Smooth muscle cell (in vitro differentiated cells): ENCODE measurements at regions not wholly inside any gene's neighbourhood (a gene's known extent, or its start where the extent isn't known, plus 50 kb on each side); places are given as distances from the start of the nearest gene placed in this dataset.

Experiments
- DNase-seq: peaks from one replicate; lab custom pipeline; 2025; ENCODE audit not compliant: unreplicated experiment; lab: John Stamatoyannopoulos, UW
- H2AFZ ChIP-seq: fragments of 200-600 bp; sonication (generic); 2 replicates; pipeline ENCODE4 v1.6.0; 2016; ENCODE audit warnings: antibody characterized with exemption, low read depth, mild to moderate bottlenecking
- H3F3A ChIP-seq: fragments of 200-600 bp; sonication (generic); 2 replicates; pipeline ENCODE4 v1.6.0; 2017; ENCODE audit warnings: antibody characterized with exemption, low read depth
- H3K27ac ChIP-seq: fragments of 200-600 bp; sonication (generic); 2 replicates; pipeline ENCODE4 v1.5.1; 2016; ENCODE audit warnings: low read depth, mild to moderate bottlenecking
- H3K27me3 ChIP-seq: fragments of 200-600 bp; sonication (generic); 2 replicates; pipeline ENCODE4 v1.6.1; 2016; ENCODE audit warnings: low read depth, mild to moderate bottlenecking
- H3K36me3 ChIP-seq: fragments of 200-600 bp; sonication (generic); 2 replicates; pipeline ENCODE4 v1.5.1; 2016; ENCODE audit warnings: low read depth
- H3K4me1 ChIP-seq: fragments of 200-600 bp; sonication (generic); 2 replicates; pipeline ENCODE4 v1.5.1; 2016; ENCODE audit warnings: low read depth
- H3K4me2 ChIP-seq: fragments of 200-600 bp; sonication (generic); 2 replicates; pipeline ENCODE4 v1.6.0; 2016; ENCODE audit warnings: mild to moderate bottlenecking
- H3K4me3 ChIP-seq: fragments of 200-600 bp; sonication (generic); 2 replicates; pipeline ENCODE4 v1.5.1; 2016; ENCODE audit warnings: mild to moderate bottlenecking
- H3K79me2 ChIP-seq: fragments of 200-600 bp; sonication (generic); 2 replicates; pipeline ENCODE4 v1.6.0; 2016; ENCODE audit warnings: low read depth, mild to moderate bottlenecking
- H3K9ac ChIP-seq: fragments of 200-600 bp; sonication (generic); 2 replicates; pipeline ENCODE4 v1.6.0; 2016; ENCODE audit warnings: low read depth
- H3K9me3 ChIP-seq: fragments of 200-600 bp; sonication (generic); replicated peaks from 2 replicates; pipeline ENCODE4 v1.5.1; 2016; ENCODE audit warnings: low read depth
- H4K20me1 ChIP-seq: fragments of 200-600 bp; sonication (generic); 2 replicates; pipeline ENCODE4 v1.6.0; 2016; ENCODE audit warnings: low read depth
- CTCF ChIP-seq: fragments of 200-600 bp; sonication (generic); IDR thresholded peaks from 2 replicates; pipeline ENCODE4 v1.5.1; 2017; ENCODE audit warnings: borderline replicate concordance, mild to moderate bottlenecking, antibody characterized with exemption; ENCODE audit not compliant: insufficient read depth, poor library complexity, severe bottlenecking
- WGBS: methylation state at CpG from one replicate; pipeline ENCODE4 v1.1.7; 2016; ENCODE audit warnings: low lambda C conversion rate; 5-methylcytosine and 5-hydroxymethylcytosine counted together

GRCh38 chr5:124650147-124650561 lies 96.3 kb downstream of the ZNF608 start:
- Histone ChIP-seq H3K27ac (peak overlapping the region; percentile 75), H3K4me3 (no peak overlapping the region), H3K36me3 (no peaks in the 10 kb centered on the region), H3K9me3 (no peaks in the 10 kb centered on the region), H3K9ac (no peak overlapping the region), H3K4me2 (peak overlapping the region; percentile 91), H2AFZ (no peak overlapping the region), H3F3A (peaks cover 20% of the 10 kb centered on the region), H3K4me1 (peaks cover 47% of the 10 kb centered on the region), H3K27me3 (no peaks in the 10 kb centered on the region), H4K20me1 (peaks cover 7% of the 10 kb centered on the region), H3K79me2 (peaks cover 11% of the 10 kb centered on the region)
- DNase-seq, result no peak
- no peak for TF ChIP-seq CTCF
- 15% methylated on average over 4 of the region's 4 CpGs for WGBS

- no peak for TF ChIP-seq CTCF
- Histone ChIP-seq H3F3A (peaks cover 17% of the 10 kb centered on the region), H3K9ac (no peak overlapping the region), H3K36me3 (no peaks in the 10 kb centered on the region), H4K20me1 (peaks cover 2% of the 10 kb centered on the region), H3K9me3 (no peaks in the 10 kb centered on the region), H3K4me2 (peak overlapping the region; percentile 91), H2AFZ (no peak overlapping the region), H3K4me3 (no peak overlapping the region), H3K27ac (peak overlapping the region; percentile 75), H3K79me2 (peaks cover 6% of the 10 kb centered on the region), H3K4me1 (peaks cover 50% of the 10 kb centered on the region), H3K27me3 (no peaks in the 10 kb centered on the region)
- no peak for DNase-seq
- 36% methylated on average over 11 of the region's 11 CpGs for WGBS
Observed at GRCh38 chr5:124649491-124650146, 96.8 kb downstream of the ZNF608 start.

- no peak for TF ChIP-seq CTCF
- Histone ChIP-seq H2AFZ (no peak overlapping the region), H3K27ac (peak overlapping the region; percentile 64), H4K20me1 (peaks cover 2% of the 10 kb centered on the region), H3K79me2 (peaks cover 6% of the 10 kb centered on the region), H3K4me3 (no peak overlapping the region), H3K4me2 (peak overlapping the region; percentile 91), H3F3A (peaks cover 20% of the 10 kb centered on the region), H3K27me3 (no peaks in the 10 kb centered on the region), H3K36me3 (no peaks in the 10 kb centered on the region), H3K9me3 (no peaks in the 10 kb centered on the region), H3K9ac (no peak overlapping the region), H3K4me1 (peaks cover 56% of the 10 kb centered on the region)
- WGBS, result 73% methylated on average over 9 of the region's 9 CpGs
- DNase-seq, result no peak
Observed at GRCh38 chr5:124648902-124649467, 97.5 kb downstream of the ZNF608 start.

GRCh38 chr5:124647352-124647751 lies 99.1 kb downstream of the ZNF608 start:
- WGBS, result 93% methylated on average over 8 of the region's 8 CpGs
- H3K4me2 ChIP-seq, result no peak overlapping the region

More at GRCh38 chr5:124647352-124647751, 99.1 kb downstream of the ZNF608 start:
- Histone ChIP-seq H3F3A (peaks cover 32% of the 10 kb centered on the region), H2AFZ (no peak overlapping the region), H3K4me1 (peaks cover 63% of the 10 kb centered on the region), H3K9ac (no peak overlapping the region), H4K20me1 (peaks cover 2% of the 10 kb centered on the region), H3K4me3 (no peak overlapping the region), H3K27me3 (no peaks in the 10 kb centered on the region), H3K36me3 (no peaks in the 10 kb centered on the region), H3K9me3 (no peaks in the 10 kb centered on the region), H3K79me2 (no peaks in the 10 kb centered on the region), H3K27ac (no peak overlapping the region)
- DNase-seq, result no peak
- no peak for TF ChIP-seq CTCF
